ENCODE measurements at regions not wholly inside any gene's neighbourhood (a gene's known extent, or its start where the extent isn't known, plus 50 kb on each side); places are given as distances from the start of the nearest gene placed in this dataset.

- 1 to 7% methylated on average over 5 of the region's 5 CpGs for WGBS, 2 experiments (ENCODE audit: low coverage in 1 of 2, low lambda C conversion rate in 2 of 2, missing lambda C conversion rate in 2 of 2)
- no peak overlapping the region for H3K4me2 ChIP-seq (ENCODE audit: unreplicated experiment)
- no peaks in the 10 kb centered on the region for H3K27me3 ChIP-seq (replicated peaks; ENCODE audit: insufficient read depth)
- no peaks in the 10 kb centered on the region for H3K36me3 ChIP-seq (ENCODE audit: low read depth)
- H3K27ac ChIP-seq: no peak overlapping the region
- no peak for TF ChIP-seq EZH2phosphoT487 (IDR thresholded peaks at IDR 0.05; ENCODE audit: insufficient read depth, low read depth)
- TF ChIP-seq EZH2 (IDR thresholded peaks at IDR 0.05; ENCODE audit: insufficient read depth, poor library complexity, severe bottlenecking): no peak
- DNase-seq: no peak
- no peak overlapping the region for H2AFZ ChIP-seq
- no peaks in the 10 kb centered on the region for H3K4me1 ChIP-seq (ENCODE audit: insufficient read depth)
- no peak overlapping the region for H3K4me3 ChIP-seq
- no peaks in the 10 kb centered on the region for H3F3A ChIP-seq (ENCODE audit: insufficient read depth)
- no peaks in the 10 kb centered on the region for H3K79me2 ChIP-seq (ENCODE audit: insufficient read depth)
- H3K9ac ChIP-seq: no peak overlapping the region
- in situ Hi-C loops (cut with MboI): no loop called here
- H4K20me1 ChIP-seq (ENCODE audit: insufficient read depth): no peaks in the 10 kb centered on the region
- H3K9me3 ChIP-seq (ENCODE audit: low read depth): no peaks in the 10 kb centered on the region
- no peaks in the 10 kb centered on the region for H3K9me2 ChIP-seq (ENCODE audit: insufficient read depth)
Observed at GRCh38 chr14:98803196-98803595, 468.8 kb downstream of the BCL11B start.

- Histone ChIP-seq H3K79me2 (ENCODE audit: insufficient read depth) (no peaks in the 10 kb centered on the region), H3K9me3 (ENCODE audit: low read depth) (no peaks in the 10 kb centered on the region), H3K9me2 (ENCODE audit: insufficient read depth) (no peaks in the 10 kb centered on the region), H3K27ac (no peak overlapping the region), H3F3A (ENCODE audit: insufficient read depth) (no peaks in the 10 kb centered on the region), H3K4me3 (no peak overlapping the region), H3K4me2 (ENCODE audit: unreplicated experiment) (no peak overlapping the region), H3K9ac (no peak overlapping the region), H2AFZ (no peak overlapping the region), H3K27me3 (replicated peaks; ENCODE audit: insufficient read depth) (no peaks in the 10 kb centered on the region), H3K4me1 (ENCODE audit: insufficient read depth) (no peaks in the 10 kb centered on the region), H3K36me3 (ENCODE audit: low read depth) (no peaks in the 10 kb centered on the region), H4K20me1 (ENCODE audit: insufficient read depth) (no peaks in the 10 kb centered on the region)
- TF ChIP-seq EZH2phosphoT487 (IDR thresholded peaks at IDR 0.05; ENCODE audit: insufficient read depth, low read depth) (no peak), EZH2 (IDR thresholded peaks at IDR 0.05; ENCODE audit: insufficient read depth, poor library complexity, severe bottlenecking) (no peak)
- DNase-seq: no peak
- in situ Hi-C loops (cut with MboI): no loop called here
- 39% methylated on average over 12 of the region's 12 CpGs for WGBS, 2 experiments (ENCODE audit: low coverage in 1 of 2, low lambda C conversion rate in 2 of 2, missing lambda C conversion rate in 2 of 2)
Observed at GRCh38 chr14:98808494-98809407, 463.2 kb downstream of the BCL11B start.

GRCh38 chr14:98816195-98816594 is 455.8 kb downstream of the BCL11B start:
- H4K20me1 ChIP-seq (ENCODE audit: insufficient read depth): no peaks in the 10 kb centered on the region
- no peaks in the 10 kb centered on the region for H3F3A ChIP-seq (ENCODE audit: insufficient read depth)
- no peak overlapping the region for H3K4me2 ChIP-seq (ENCODE audit: unreplicated experiment)
- WGBS, 2 experiments (ENCODE audit: low coverage in 1 of 2, low lambda C conversion rate in 2 of 2, missing lambda C conversion rate in 2 of 2): 49 to 52% methylated on average over 8 of the region's 8 CpGs
- in situ Hi-C loops (cut with MboI): no loop called here
- TF ChIP-seq EZH2 (IDR thresholded peaks at IDR 0.05; ENCODE audit: insufficient read depth, poor library complexity, severe bottlenecking) (no peak), EZH2phosphoT487 (IDR thresholded peaks at IDR 0.05; ENCODE audit: insufficient read depth, low read depth) (no peak)
- no peaks in the 10 kb centered on the region for H3K27me3 ChIP-seq (replicated peaks; ENCODE audit: insufficient read depth)
- H3K27ac ChIP-seq: no peak overlapping the region
- H3K79me2 ChIP-seq (ENCODE audit: insufficient read depth): no peaks in the 10 kb centered on the region
- no peak overlapping the region for H3K4me3 ChIP-seq
- H3K9ac ChIP-seq: no peak overlapping the region
- no peaks in the 10 kb centered on the region for H3K9me3 ChIP-seq (ENCODE audit: low read depth)
- no peaks in the 10 kb centered on the region for H3K36me3 ChIP-seq (ENCODE audit: low read depth)
- no peaks in the 10 kb centered on the region for H3K9me2 ChIP-seq (ENCODE audit: insufficient read depth)
- no peak overlapping the region for H2AFZ ChIP-seq
- DNase-seq: no peak
- H3K4me1 ChIP-seq (ENCODE audit: insufficient read depth): no peaks in the 10 kb centered on the region

- Histone ChIP-seq H3K9me2 (ENCODE audit: insufficient read depth) (no peaks in the 10 kb centered on the region), H3K79me2 (ENCODE audit: insufficient read depth) (no peaks in the 10 kb centered on the region), H3K9me3 (ENCODE audit: low read depth) (no peaks in the 10 kb centered on the region), H2AFZ (no peak overlapping the region), H3K27ac (no peak overlapping the region), H3K4me1 (ENCODE audit: insufficient read depth) (no peaks in the 10 kb centered on the region), H3K4me2 (ENCODE audit: unreplicated experiment) (no peak overlapping the region), H3F3A (ENCODE audit: insufficient read depth) (no peaks in the 10 kb centered on the region), H3K36me3 (ENCODE audit: low read depth) (no peaks in the 10 kb centered on the region), H3K9ac (no peak overlapping the region), H3K4me3 (no peak overlapping the region), H4K20me1 (ENCODE audit: insufficient read depth) (no peaks in the 10 kb centered on the region), H3K27me3 (replicated peaks; ENCODE audit: insufficient read depth) (no peaks in the 10 kb centered on the region)
- in situ Hi-C loops (cut with MboI): no loop called here
- TF ChIP-seq EZH2 (IDR thresholded peaks at IDR 0.05; ENCODE audit: insufficient read depth, poor library complexity, severe bottlenecking) (no peak), EZH2phosphoT487 (IDR thresholded peaks at IDR 0.05; ENCODE audit: insufficient read depth, low read depth) (no peak)
- no peak for DNase-seq
- 63 to 66% methylated on average over 7 of the region's 7 CpGs for WGBS, 2 experiments (ENCODE audit: low coverage in 1 of 2, low lambda C conversion rate in 2 of 2, missing lambda C conversion rate in 2 of 2)
Observed at GRCh38 chr14:98816720-98817119, 455.3 kb downstream of the BCL11B start.

Data from GM23248 (cell line).